ENCODE measurements at regions not wholly inside any gene's neighbourhood (a gene's known extent, or its start where the extent isn't known, plus 50 kb on each side); places are given as distances from the start of the nearest gene placed in this dataset.
"Not testable (repeated sequence)": the region's sequence is repeated elsewhere in the genome, so short reads cannot be mapped to it uniquely, and the experiment has no call there.

GRCh38 chr7:33792547-33793105, 112.7 kb upstream of the BMPER start:
- DNase-seq = no peak

- no peak for DNase-seq
These were observed 111.7 kb upstream of the BMPER start for GRCh38 chr7:33793616-33794015.

GRCh38 chr7:33794419-33794818, 110.9 kb upstream of the BMPER start:
- DNase-seq = no peak

GRCh38 chr7:33794959-33795358, 110.4 kb upstream of the BMPER start:
- no peak for DNase-seq

GRCh38 chr7:33796538-33796937, 108.8 kb upstream of the BMPER start:
- DNase-seq = no peak

GRCh38 chr7:33797512-33797911, 107.8 kb upstream of the BMPER start:
- not testable (repeated sequence) for DNase-seq

GRCh38 chr7:33798686-33799325, 106.5 kb upstream of the BMPER start:
- DNase-seq = no peak

- no peak for DNase-seq
These were observed 105.6 kb upstream of the BMPER start for GRCh38 chr7:33799766-33800165.

GRCh38 chr7:33802600-33802999, 102.7 kb upstream of the BMPER start:
- no peak for DNase-seq

GRCh38 chr7:33804140-33804660, 101.1 kb upstream of the BMPER start:
- no peak for DNase-seq

- DNase-seq = no peak
These were observed 99.6 kb upstream of the BMPER start for GRCh38 chr7:33805630-33806233.

- no peak for DNase-seq
These were observed 98.8 kb upstream of the BMPER start for GRCh38 chr7:33806298-33807154.

GRCh38 chr7:33807155-33807530, 98.2 kb upstream of the BMPER start:
- no peak for DNase-seq

GRCh38 chr7:33807779-33808482, 97.4 kb upstream of the BMPER start:
- no peak for DNase-seq

- no peak for DNase-seq
These were observed 96.1 kb upstream of the BMPER start for GRCh38 chr7:33809228-33809627.

- no peak for DNase-seq
These were observed 95.0 kb upstream of the BMPER start for GRCh38 chr7:33810356-33810755.

- no peak for DNase-seq
These were observed 92.0 kb upstream of the BMPER start for GRCh38 chr7:33813331-33813730.

GRCh38 chr7:33814400-33814799, 90.9 kb upstream of the BMPER start:
- no peak for DNase-seq

- DNase-seq = no peak
These were observed 90.4 kb upstream of the BMPER start for GRCh38 chr7:33814936-33815335.

GRCh38 chr7:33815336-33815735, 90.0 kb upstream of the BMPER start:
- no peak for DNase-seq

- DNase-seq = no peak
These were observed 89.2 kb upstream of the BMPER start for GRCh38 chr7:33816106-33816505.

GRCh38 chr7:33819658-33820057, 85.7 kb upstream of the BMPER start:
- DNase-seq = no peak

- no peak for DNase-seq
These were observed 85.1 kb upstream of the BMPER start for GRCh38 chr7:33820206-33820605.

Data from CD4-positive, alpha-beta T cell treated with Interleukin-17A for 1 hour (primary cell).